OCI-LY3 (cell line): ENCODE measurements at regions not wholly inside any gene's neighbourhood (a gene's known extent, or its start where the extent isn't known, plus 50 kb on each side); places are given as distances from the start of the nearest gene placed in this dataset.

Experiments used
- H2AFZ ChIP-seq: fragments of 200-600, 300-600 bp; shearing (Covaris generic); 2 replicates; pipeline ENCODE4 v1.6.0; 2014; ENCODE audit warnings: antibody characterized with exemption, low read depth, low read length
- H3K27ac ChIP-seq: fragments of 200-600, 300-600 bp; sonication (generic); 2 replicates; pipeline ENCODE4 v1.5.1; 2014; ENCODE audit warnings: mild to moderate bottlenecking, low read length, moderate library complexity, mixed read lengths
- H3K27me3 ChIP-seq: fragments of 200-600, 300-600 bp; sonication (generic); 2 replicates; pipeline ENCODE4 v1.6.1; 2014; ENCODE audit warnings: low read depth, low read length, mixed read lengths
- H3K36me3 ChIP-seq: fragments of 200-600, 300-600 bp; sonication (generic); replicated peaks from 2 replicates; pipeline ENCODE3; 2014; ENCODE audit warnings: low read depth, low read length, mixed read lengths
- H3K4me1 ChIP-seq: fragments of 300-600, 200-600 bp; sonication (generic); 2 replicates; pipeline ENCODE4 v1.6.1; 2014; ENCODE audit warnings: low read length, mixed read lengths
- H3K4me2 ChIP-seq: fragments of 200-600, 300-600 bp; sonication (generic); 2 replicates; pipeline ENCODE4 v1.6.1; 2014; ENCODE audit warnings: low read length, mixed read lengths
- H3K4me3 ChIP-seq: fragments of 300-600, 200-600 bp; sonication (generic); 2 replicates; pipeline ENCODE4 v1.5.1; 2014; ENCODE audit warnings: antibody characterized with exemption, mild to moderate bottlenecking, low read length, moderate library complexity
- H3K79me2 ChIP-seq: fragments of 300-600, 200-600 bp; shearing (Covaris generic); 2 replicates; pipeline ENCODE4 v1.6.1; 2014; ENCODE audit warnings: mild to moderate bottlenecking, low read length, mixed read lengths
- H3K9ac ChIP-seq: fragments of 300-600, 200-600 bp; shearing (Covaris generic); 2 replicates; pipeline ENCODE4 v1.6.0; 2014; ENCODE audit warnings: mild to moderate bottlenecking, low read length, moderate library complexity
- H3K9me3 ChIP-seq: fragments of 200-600, 300-600 bp; shearing (Covaris generic); 2 replicates; pipeline ENCODE4 v1.6.1; 2014; ENCODE audit warnings: low read length, mixed read lengths; ENCODE audit not compliant: insufficient read depth
- H4K20me1 ChIP-seq: fragments of 200-600, 300-600 bp; sonication (generic); 2 replicates; pipeline ENCODE4 v1.6.1; 2016; ENCODE audit warnings: low read length, mixed read lengths; ENCODE audit not compliant: insufficient read depth
- EZH2phosphoT487 ChIP-seq: fragments of 200-600 bp; shearing (Covaris generic); IDR thresholded peaks from 2 replicates; pipeline ENCODE4 v1.6.1; 2018; ENCODE audit warnings: antibody characterized with exemption, mixed run types, low read depth
- TF ChIP-seq, protein P1 (sequence below): fragments of 200-600, 300-600 bp; sonication (generic); IDR thresholded peaks from 2 replicates; pipeline ENCODE4 v1.5.1; 2014; ENCODE audit warnings: antibody characterized with exemption, low read length, low read depth

DNA sequence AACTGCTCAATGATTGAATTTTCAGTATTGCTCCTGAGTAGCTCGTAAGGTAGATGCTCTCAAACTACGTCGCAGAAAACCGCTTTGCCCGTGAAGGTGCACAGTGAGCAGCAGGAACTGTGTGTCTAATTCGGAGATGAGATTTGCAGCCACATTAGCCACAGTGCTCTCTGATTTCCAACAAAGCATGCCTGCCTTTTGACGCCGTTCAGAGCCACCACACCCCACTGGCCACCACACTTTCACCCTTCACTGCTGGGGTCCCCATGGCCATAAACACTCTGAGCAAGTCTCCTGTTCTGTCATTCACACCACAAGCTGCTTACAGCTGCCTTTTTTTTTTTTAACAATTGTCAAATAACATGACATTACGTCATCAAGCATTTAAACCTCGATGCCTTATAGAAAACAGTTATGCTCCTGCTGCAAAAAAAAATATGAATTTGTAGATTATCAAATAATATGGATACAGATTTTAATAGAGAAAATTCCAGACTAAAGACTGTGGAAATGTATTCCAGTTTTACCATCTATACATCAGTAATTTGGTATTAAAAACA lies 578.8 kb upstream of the PFKP start:
- no peak overlapping the region for H3K27ac ChIP-seq
- no peaks in the 10 kb centered on the region for H3K27me3 ChIP-seq
- no peak overlapping the region for H2AFZ ChIP-seq
- H3K4me3 ChIP-seq, result no peak overlapping the region
- H3K4me2 ChIP-seq, result no peak overlapping the region
- H3K9ac ChIP-seq, result no peak overlapping the region
- TF ChIP-seq, protein P1, sequence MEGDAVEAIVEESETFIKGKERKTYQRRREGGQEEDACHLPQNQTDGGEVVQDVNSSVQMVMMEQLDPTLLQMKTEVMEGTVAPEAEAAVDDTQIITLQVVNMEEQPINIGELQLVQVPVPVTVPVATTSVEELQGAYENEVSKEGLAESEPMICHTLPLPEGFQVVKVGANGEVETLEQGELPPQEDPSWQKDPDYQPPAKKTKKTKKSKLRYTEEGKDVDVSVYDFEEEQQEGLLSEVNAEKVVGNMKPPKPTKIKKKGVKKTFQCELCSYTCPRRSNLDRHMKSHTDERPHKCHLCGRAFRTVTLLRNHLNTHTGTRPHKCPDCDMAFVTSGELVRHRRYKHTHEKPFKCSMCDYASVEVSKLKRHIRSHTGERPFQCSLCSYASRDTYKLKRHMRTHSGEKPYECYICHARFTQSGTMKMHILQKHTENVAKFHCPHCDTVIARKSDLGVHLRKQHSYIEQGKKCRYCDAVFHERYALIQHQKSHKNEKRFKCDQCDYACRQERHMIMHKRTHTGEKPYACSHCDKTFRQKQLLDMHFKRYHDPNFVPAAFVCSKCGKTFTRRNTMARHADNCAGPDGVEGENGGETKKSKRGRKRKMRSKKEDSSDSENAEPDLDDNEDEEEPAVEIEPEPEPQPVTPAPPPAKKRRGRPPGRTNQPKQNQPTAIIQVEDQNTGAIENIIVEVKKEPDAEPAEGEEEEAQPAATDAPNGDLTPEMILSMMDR, result no peak
- TF ChIP-seq EZH2phosphoT487, result no peak
- no peaks in the 10 kb centered on the region for H3K79me2 ChIP-seq
- H3K4me1 ChIP-seq, result no peaks in the 10 kb centered on the region
- no peaks in the 10 kb centered on the region for H3K9me3 ChIP-seq
- H3K36me3 ChIP-seq, result no peaks in the 10 kb centered on the region
- H4K20me1 ChIP-seq, result no peaks in the 10 kb centered on the region

DNA sequence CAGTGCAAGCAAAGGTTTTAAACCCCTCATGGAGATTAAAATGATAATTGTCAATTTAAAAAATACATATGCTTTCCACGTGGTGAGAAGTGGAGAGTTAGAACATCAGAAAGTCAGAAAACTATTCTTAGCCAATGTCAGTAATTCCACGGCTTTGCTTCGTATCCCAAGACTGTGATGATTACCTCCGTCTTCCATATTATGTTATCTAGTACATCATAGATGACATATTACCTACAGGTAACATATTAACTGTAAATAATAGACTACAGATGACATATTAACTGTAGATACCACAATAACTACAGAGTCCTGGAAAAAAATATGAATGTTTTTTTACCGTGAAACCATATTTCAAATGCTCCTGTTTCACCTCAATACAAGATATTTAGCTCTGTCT lies 579.4 kb upstream of the PFKP start:
- Histone ChIP-seq H3K4me3 (no peak overlapping the region), H3K27me3 (no peaks in the 10 kb centered on the region), H3K9ac (no peak overlapping the region), H2AFZ (no peak overlapping the region), H3K27ac (no peak overlapping the region), H3K4me2 (no peak overlapping the region), H3K79me2 (no peaks in the 10 kb centered on the region), H3K9me3 (no peaks in the 10 kb centered on the region), H3K36me3 (no peaks in the 10 kb centered on the region), H4K20me1 (no peaks in the 10 kb centered on the region), H3K4me1 (no peaks in the 10 kb centered on the region)
- TF ChIP-seq, protein P1, result no peak
- no peak for TF ChIP-seq EZH2phosphoT487

DNA sequence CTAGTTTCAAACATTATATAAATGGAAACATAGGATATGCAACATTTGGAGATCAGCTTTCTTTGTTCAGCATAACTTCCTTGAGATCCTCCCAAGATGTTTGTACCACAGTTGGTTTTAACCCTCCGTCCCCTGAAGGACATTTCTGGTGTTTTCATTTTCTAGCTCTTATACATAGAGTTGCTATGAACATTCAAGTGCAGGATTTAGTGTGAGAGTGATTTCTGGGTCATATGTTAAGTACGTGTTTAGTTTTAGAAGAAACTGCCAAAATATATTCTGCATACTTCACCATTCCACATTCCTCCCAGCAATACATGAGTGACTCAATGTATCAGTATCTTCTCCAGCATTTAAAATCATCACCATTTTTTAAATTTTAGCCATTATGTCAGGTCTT lies 588.7 kb upstream of the PFKP start:
- TF ChIP-seq, protein P1, result no peak
- no peak for TF ChIP-seq EZH2phosphoT487
- no peak overlapping the region for H2AFZ ChIP-seq
- H3K9me3 ChIP-seq, result no peaks in the 10 kb centered on the region
- H3K79me2 ChIP-seq, result no peaks in the 10 kb centered on the region
- H3K4me2 ChIP-seq, result no peak overlapping the region
- no peak overlapping the region for H3K27ac ChIP-seq
- H3K27me3 ChIP-seq, result no peaks in the 10 kb centered on the region
- H3K4me1 ChIP-seq, result no peaks in the 10 kb centered on the region
- H3K4me3 ChIP-seq, result no peak overlapping the region
- no peak overlapping the region for H3K9ac ChIP-seq
- H3K36me3 ChIP-seq, result no peaks in the 10 kb centered on the region
- no peaks in the 10 kb centered on the region for H4K20me1 ChIP-seq

DNA sequence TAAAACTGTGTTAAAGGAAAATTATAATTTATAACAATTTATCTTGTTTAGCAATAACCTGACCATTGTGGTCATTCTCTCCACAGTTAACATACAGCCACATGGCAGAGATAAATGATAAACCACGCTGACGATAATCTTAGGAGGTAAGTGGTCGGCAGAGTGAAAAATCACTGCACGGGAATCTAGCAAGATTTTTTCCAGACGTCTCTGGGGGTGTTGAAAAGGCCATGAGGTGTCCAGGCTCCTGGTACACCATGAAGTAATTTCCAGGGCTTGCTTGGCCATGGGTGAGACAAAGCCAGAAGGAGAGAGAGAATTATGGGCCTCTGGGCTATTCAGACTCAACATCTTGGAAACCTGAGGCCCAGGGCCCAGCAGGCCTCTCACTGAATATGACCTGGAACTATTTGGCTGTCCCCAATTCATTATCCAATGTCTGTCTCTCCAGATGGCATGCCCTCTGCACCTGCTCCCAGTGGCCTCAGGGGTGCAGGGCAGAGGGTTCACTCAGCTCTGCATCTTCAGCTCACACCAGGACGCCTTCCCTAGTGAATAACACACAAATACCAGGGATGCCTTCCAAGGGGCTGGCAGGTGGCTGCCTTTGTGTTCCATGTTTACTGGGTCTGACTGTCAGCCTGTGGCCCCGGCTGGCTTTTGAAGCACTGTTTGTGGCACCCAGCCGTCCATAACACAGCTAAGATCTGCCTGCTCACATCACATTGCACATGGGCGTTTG lies 590.4 kb upstream of the PFKP start:
- H2AFZ ChIP-seq, result no peak overlapping the region
- no peaks in the 10 kb centered on the region for H3K9me3 ChIP-seq
- no peaks in the 10 kb centered on the region for H3K36me3 ChIP-seq
- H4K20me1 ChIP-seq, result no peaks in the 10 kb centered on the region
- no peaks in the 10 kb centered on the region for H3K27me3 ChIP-seq
- H3K27ac ChIP-seq, result no peak overlapping the region
- H3K9ac ChIP-seq, result no peak overlapping the region
- no peaks in the 10 kb centered on the region for H3K79me2 ChIP-seq
- no peak for TF ChIP-seq EZH2phosphoT487
- TF ChIP-seq, protein P1, result no peak
- H3K4me3 ChIP-seq, result no peak overlapping the region
- no peak overlapping the region for H3K4me2 ChIP-seq
- no peaks in the 10 kb centered on the region for H3K4me1 ChIP-seq
